PC-3 (cell line): ENCODE measurements at regions not wholly inside any gene's neighbourhood (a gene's known extent, or its start where the extent isn't known, plus 50 kb on each side); places are given as distances from the start of the nearest gene placed in this dataset.

Experiments
- CTCF ChIP-seq: fragments of 300-600 bp; sonication (generic); conservative IDR thresholded peaks from 2 replicates; pipeline ENCODE4 v1.5.1; 2017; ENCODE audit warnings: antibody characterized with exemption, low read depth, mild to moderate bottlenecking, low read length
- EZH2 ChIP-seq: fragments of 300-600 bp; sonication (generic); IDR thresholded peaks from one replicate; pipeline ENCODE4 v1.6.1; 2017; ENCODE audit warnings: antibody characterized with exemption, mild to moderate bottlenecking, low read length; ENCODE audit not compliant: unreplicated experiment

DNA sequence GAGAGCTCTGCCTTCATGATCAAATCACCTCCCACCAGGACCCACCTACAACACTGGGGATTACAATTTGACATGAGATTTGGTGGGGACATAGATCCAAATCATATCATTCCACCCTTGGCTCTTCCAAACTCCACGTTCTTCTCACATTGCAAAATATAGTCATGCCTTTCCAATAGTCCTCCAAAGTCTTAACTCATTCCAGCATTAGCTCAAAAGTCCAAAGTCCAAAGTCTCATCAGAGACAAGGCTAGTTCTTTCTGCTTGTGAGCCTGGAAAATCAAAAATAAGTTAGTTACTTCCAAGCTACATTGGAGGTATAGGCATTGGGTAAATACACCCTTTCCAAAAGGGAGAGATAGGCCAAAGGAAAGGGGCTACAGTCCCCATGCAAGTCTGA lies 186.9 kb upstream of the PAPPA start:
- no peak for TF ChIP-seq CTCF
- no peak for TF ChIP-seq EZH2
